MCF 10A (cell line): ENCODE measurements at regions not wholly inside any gene's neighbourhood (a gene's known extent, or its start where the extent isn't known, plus 50 kb on each side); places are given as distances from the start of the nearest gene placed in this dataset.

Source experiments
- BruUV-seq: library from RNA; stranded (reverse); fragments of 400-500 nt; replicated peaks from 2 replicates; lab custom pipeline; 2021; lab: Mats Ljungman, UMichigan
- CTCF ChIA-PET: fragments of 300-600 bp; sonication (Branson Sonifier 250); formaldehyde crosslinking; extraction: SDS; loops from one replicate; lab custom pipeline; 2021; ENCODE audit warnings: antibody characterized with exemption, inconsistent platforms; lab: Yijun Ruan, JAX
- POLR2A ChIA-PET: fragments of 300-600, 350-650 bp; sonication (Branson Sonifier 250); formaldehyde crosslinking; extraction: SDS; loops from one replicate; lab custom pipeline; 2020; ENCODE audit warnings: antibody characterized with exemption, inconsistent platforms; lab: Yijun Ruan, JAX
- DNase-seq: peaks from one replicate; pipeline ENCODE4 v3.0.0-alpha.2; 2018; ENCODE audit not compliant: unreplicated experiment
- H3K27ac Mint-ChIP-seq: one replicate; pipeline ENCODE4 v1.8.0; 2022; ENCODE audit warnings: mild to moderate bottlenecking, low read depth, mixed read lengths; ENCODE audit not compliant: unreplicated experiment
- H3K27me3 Mint-ChIP-seq: one replicate; pipeline ENCODE4 v1.8.0; 2022; ENCODE audit warnings: mixed read lengths; ENCODE audit not compliant: insufficient read depth, unreplicated experiment
- H3K36me3 Mint-ChIP-seq: one replicate; pipeline ENCODE4 v1.8.0; 2022; ENCODE audit warnings: mild to moderate bottlenecking, moderate library complexity, mixed read lengths; ENCODE audit not compliant: insufficient read depth, unreplicated experiment
- H3K4me1 Mint-ChIP-seq: one replicate; pipeline ENCODE4 v1.8.0; 2022; ENCODE audit warnings: mixed read lengths; ENCODE audit not compliant: insufficient read depth, unreplicated experiment
- H3K4me3 Mint-ChIP-seq: one replicate; pipeline ENCODE4 v1.8.0; 2022; ENCODE audit warnings: mild to moderate bottlenecking, moderate library complexity, mixed read lengths; ENCODE audit not compliant: unreplicated experiment
- H3K9me3 Mint-ChIP-seq: one replicate; pipeline ENCODE4 v1.8.0; 2022; ENCODE audit warnings: mixed read lengths; ENCODE audit not compliant: unreplicated experiment
- intact Hi-C: fragments of 100-400 bp; cut with micrococcal nuclease; formaldehyde crosslinking; loops from 2 replicates; pipeline ENCODE4 v1.14.1; 2022
- TF ChIP-seq, protein P1 (sequence below): fragments of 200-600 bp; IDR thresholded peaks from one replicate; pipeline ENCODE4 v1.8.0; 2022; ENCODE audit warnings: antibody characterized with exemption, mild to moderate bottlenecking; ENCODE audit not compliant: unreplicated experiment

DNA sequence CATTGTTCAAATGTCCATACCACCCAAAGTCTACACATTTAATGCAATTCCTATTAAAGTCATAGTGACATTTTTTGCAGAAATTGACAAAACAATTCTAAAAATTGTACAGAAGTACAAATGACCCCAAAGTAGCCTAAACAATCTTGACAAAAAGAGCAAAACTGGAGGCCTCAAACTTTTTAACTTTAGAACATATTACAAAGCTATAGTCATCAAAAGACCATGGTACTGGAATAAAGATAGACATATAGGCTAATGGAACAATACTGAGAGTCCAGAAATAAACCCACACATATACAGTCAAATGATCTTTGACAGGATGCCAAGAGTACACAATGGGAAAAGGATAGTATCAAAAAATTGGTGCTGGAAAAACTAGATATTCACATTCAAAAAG lies 213.2 kb upstream of the SAMSN1 start:
- POLR2A ChIA-PET, result no interaction called here
- Mint-ChIP-seq H3K27me3 (no peaks in the 10 kb centered on the region), H3K9me3 (no peaks in the 10 kb centered on the region), H3K27ac (no peak overlapping the region), H3K36me3 (no peaks in the 10 kb centered on the region), H3K4me1 (no peaks in the 10 kb centered on the region), H3K4me3 (no peak overlapping the region)
- CTCF ChIA-PET, result no interaction called here
- intact Hi-C loops, result no loop called here
- no peak for DNase-seq
- TF ChIP-seq, protein P1, sequence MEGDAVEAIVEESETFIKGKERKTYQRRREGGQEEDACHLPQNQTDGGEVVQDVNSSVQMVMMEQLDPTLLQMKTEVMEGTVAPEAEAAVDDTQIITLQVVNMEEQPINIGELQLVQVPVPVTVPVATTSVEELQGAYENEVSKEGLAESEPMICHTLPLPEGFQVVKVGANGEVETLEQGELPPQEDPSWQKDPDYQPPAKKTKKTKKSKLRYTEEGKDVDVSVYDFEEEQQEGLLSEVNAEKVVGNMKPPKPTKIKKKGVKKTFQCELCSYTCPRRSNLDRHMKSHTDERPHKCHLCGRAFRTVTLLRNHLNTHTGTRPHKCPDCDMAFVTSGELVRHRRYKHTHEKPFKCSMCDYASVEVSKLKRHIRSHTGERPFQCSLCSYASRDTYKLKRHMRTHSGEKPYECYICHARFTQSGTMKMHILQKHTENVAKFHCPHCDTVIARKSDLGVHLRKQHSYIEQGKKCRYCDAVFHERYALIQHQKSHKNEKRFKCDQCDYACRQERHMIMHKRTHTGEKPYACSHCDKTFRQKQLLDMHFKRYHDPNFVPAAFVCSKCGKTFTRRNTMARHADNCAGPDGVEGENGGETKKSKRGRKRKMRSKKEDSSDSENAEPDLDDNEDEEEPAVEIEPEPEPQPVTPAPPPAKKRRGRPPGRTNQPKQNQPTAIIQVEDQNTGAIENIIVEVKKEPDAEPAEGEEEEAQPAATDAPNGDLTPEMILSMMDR, result no peak
- BruUV-seq, result no TSS peak

DNA sequence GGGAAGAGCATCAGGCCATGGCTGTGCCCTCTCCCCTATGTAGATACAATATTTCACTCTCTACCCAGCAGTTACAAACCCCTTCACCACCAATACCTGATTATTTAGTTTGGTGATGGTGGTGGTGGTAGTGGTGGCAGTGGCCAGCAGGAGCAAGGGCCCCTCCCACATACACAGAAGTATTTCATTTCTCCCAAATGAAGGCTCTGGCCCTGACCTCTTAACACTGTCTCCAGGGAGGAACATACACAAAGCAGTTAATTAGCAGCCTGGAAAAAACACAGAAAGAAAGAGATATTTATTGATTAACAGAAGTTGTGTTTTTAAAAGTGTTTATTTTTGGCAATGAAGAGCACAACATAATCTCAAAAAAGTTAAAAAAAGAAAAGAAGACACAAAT lies 212.7 kb upstream of the SAMSN1 start:
- no TSS peak for BruUV-seq
- H3K4me3 Mint-ChIP-seq, result no peak overlapping the region
- no peaks in the 10 kb centered on the region for H3K4me1 Mint-ChIP-seq
- ChIA-PET POLR2A (no interaction called here), CTCF (no interaction called here)
- TF ChIP-seq, protein P1, result no peak
- no peak for DNase-seq
- H3K9me3 Mint-ChIP-seq, result no peaks in the 10 kb centered on the region
- H3K36me3 Mint-ChIP-seq, result no peaks in the 10 kb centered on the region
- H3K27me3 Mint-ChIP-seq, result no peaks in the 10 kb centered on the region
- intact Hi-C loops, result no loop called here
- H3K27ac Mint-ChIP-seq, result no peak overlapping the region

DNA sequence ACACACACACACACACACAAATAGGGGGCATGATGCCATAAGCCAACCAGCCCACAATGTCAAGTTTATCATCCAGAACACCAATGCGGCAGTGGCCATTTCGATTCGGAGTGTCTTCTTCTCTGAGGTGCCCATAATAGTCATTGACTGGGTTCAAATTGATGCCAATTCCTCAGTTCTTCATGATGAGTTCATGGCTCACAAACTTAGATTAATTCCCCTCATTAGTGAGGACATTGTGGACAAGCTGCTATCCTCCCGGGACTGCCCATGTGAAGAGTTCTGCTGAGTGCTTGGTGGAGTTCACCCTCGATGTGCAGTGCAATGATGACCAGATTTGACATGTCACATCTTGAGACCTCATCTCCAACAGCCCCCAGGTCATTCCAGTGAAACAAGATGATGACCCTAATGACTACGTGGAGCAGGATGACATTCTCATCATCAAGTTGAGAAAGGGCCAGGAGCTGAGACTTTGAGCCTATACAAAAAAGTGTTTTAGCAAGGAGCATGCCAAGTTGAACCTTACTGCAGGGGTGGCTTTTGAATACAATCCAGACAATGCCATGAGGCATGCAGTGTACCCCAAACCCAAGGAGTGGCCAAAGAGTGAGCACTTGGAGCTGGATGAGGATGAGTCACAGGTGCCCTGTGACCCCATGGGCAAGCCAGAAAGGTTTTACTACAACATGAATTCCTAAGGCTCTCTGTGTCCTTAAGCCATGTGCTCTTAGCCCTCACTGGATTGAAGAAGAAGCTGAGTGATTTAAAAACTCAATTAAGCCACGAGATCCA lies 211.6 kb upstream of the SAMSN1 start:
- TF ChIP-seq, protein P1, result no peak
- Mint-ChIP-seq H3K9me3 (no peaks in the 10 kb centered on the region), H3K27me3 (no peaks in the 10 kb centered on the region), H3K4me1 (no peaks in the 10 kb centered on the region), H3K4me3 (no peak overlapping the region), H3K36me3 (no peaks in the 10 kb centered on the region), H3K27ac (no peak overlapping the region)
- ChIA-PET POLR2A (no interaction called here), CTCF (interaction anchor here (0.6 to 1.2 kb wide), 3 partner anchors 486 to 795 kb away, joined by 3 to 5 read pairs (median 4); no protein-coding TSS in a partner anchor)
- intact Hi-C loops, result no loop called here
- DNase-seq, result no peak
- no TSS peak for BruUV-seq

DNA sequence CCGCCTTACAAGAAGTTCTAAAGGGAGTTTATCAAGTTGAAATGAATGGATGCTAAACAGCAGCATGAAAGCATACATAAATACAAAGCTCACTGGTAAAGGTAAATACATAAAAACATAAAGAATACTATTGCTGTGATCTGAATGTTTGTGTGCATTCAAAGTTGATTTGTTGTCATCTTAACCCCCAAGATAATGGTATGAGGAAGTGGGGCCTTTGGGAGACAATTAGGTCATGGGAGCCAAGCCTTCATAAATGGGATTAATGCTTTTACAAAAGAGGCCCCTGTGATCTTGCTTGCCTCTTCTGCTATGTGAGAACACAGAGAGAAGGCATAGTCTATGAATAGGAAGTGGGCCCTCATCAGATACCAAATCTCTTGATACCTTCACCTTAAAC lies 209.0 kb upstream of the SAMSN1 start:
- ChIA-PET CTCF (no interaction called here), POLR2A (no interaction called here)
- no peaks in the 10 kb centered on the region for H3K27me3 Mint-ChIP-seq
- H3K9me3 Mint-ChIP-seq, result no peaks in the 10 kb centered on the region
- TF ChIP-seq, protein P1, result no peak
- H3K36me3 Mint-ChIP-seq, result no peaks in the 10 kb centered on the region
- BruUV-seq, result no TSS peak
- no peak for DNase-seq
- intact Hi-C loops, result no loop called here
- H3K4me3 Mint-ChIP-seq, result no peak overlapping the region
- no peak overlapping the region for H3K27ac Mint-ChIP-seq
- H3K4me1 Mint-ChIP-seq, result no peaks in the 10 kb centered on the region
